Parathyroid adenoma (tissue), 2 donors: ENCODE measurements at regions not wholly inside any gene's neighbourhood (a gene's known extent, or its start where the extent isn't known, plus 50 kb on each side); places are given as distances from the start of the nearest gene placed in this dataset.

Source experiments
- H2AFZ ChIP-seq: fragments of 300-600 bp; sonication (generic); one replicate; pipeline ENCODE4 v1.7.0; 2017; ENCODE audit warnings: antibody characterized with exemption, mild to moderate bottlenecking
- H3K27ac ChIP-seq: fragments of 300-600 bp; sonication (generic); one replicate; pipeline ENCODE4 v1.7.0; 2017
- H3K27me3 ChIP-seq: fragments of 300-600 bp; sonication (generic); one replicate; pipeline ENCODE4 v1.7.0; 2017; ENCODE audit warnings: low read length; ENCODE audit not compliant: control insufficient read depth, insufficient read depth
- H3K36me3 ChIP-seq: fragments of 300-600 bp; sonication (generic); one replicate; pipeline ENCODE4 v1.7.0; 2017; ENCODE audit warnings: low read length; ENCODE audit not compliant: control insufficient read depth, insufficient read depth
- H3K4me1 ChIP-seq: fragments of 300-600 bp; sonication (generic); one replicate; pipeline ENCODE4 v1.7.0; 2017; ENCODE audit warnings: control low read depth
- H3K4me2 ChIP-seq: fragments of 300-600 bp; sonication (generic); one replicate; pipeline ENCODE4 v1.7.0; 2017; ENCODE audit warnings: low read length
- H3K4me3 ChIP-seq: fragments of 300-600 bp; sonication (generic); one replicate; pipeline ENCODE4 v1.7.0; 2017; ENCODE audit warnings: low read depth, low read length
- H3K79me2 ChIP-seq: fragments of 300-600 bp; sonication (generic); one replicate; pipeline ENCODE4 v1.7.0; 2017; ENCODE audit warnings: control low read depth
- H3K9ac ChIP-seq: fragments of 300-600 bp; sonication (generic); one replicate; pipeline ENCODE4 v1.7.0; 2017; ENCODE audit warnings: mild to moderate bottlenecking
- H3K9me3 ChIP-seq: fragments of 300-600 bp; sonication (generic); one replicate; pipeline ENCODE4 v1.7.0; 2017; ENCODE audit warnings: low read length; ENCODE audit not compliant: control insufficient read depth
- CTCF ChIP-seq: fragments of 300-600 bp; sonication (generic); IDR thresholded peaks from one replicate; pipeline ENCODE4 v1.7.0; 2017; ENCODE audit warnings: antibody characterized with exemption, mild to moderate bottlenecking
- donor health status: primary hyperparathyroidism.

DNA sequence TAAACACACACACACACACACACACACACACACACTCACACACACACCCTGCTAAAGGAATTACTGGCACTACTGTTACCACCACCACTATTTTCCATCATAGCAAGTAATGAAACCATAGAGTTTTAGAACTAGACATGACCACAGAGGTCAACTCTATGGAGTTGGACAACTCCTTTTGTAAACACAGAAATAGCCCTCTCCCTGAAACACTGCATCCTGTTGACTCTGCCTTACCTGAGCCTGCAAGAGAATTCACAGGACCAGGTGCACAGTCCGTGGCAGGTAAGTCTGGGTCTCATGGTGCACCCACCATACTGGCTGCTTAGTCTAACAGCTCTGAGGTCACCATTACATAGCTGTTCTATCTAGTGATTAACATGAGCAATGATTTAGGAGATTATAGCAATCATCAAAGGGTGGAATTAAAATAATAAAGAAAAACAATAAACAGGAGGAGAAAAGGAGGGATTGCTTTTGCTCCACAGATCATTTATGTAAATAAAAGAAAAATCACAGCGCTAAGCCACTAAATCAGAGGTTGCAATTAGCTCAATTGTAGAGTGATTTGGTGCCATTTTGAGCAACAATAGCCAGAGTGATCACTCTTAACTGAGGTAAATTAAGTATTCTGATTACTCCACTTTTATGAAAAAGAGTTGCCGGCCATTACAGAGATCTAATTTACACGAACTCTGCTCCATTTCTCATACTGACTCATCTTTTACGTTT is 340.0 kb upstream of the RASGEF1B start:
- Histone ChIP-seq H3K27ac (no peak overlapping the region), H3K27me3 (no peaks in the 10 kb centered on the region), H3K9ac (no peak overlapping the region), H3K9me3 (no peaks in the 10 kb centered on the region), H3K36me3 (no peaks in the 10 kb centered on the region), H2AFZ (no peak overlapping the region), H3K79me2 (no peaks in the 10 kb centered on the region), H3K4me3 (no peak overlapping the region), H3K4me1 (no peaks in the 10 kb centered on the region), H3K4me2 (no peak overlapping the region)
- TF ChIP-seq CTCF, result no peak

DNA sequence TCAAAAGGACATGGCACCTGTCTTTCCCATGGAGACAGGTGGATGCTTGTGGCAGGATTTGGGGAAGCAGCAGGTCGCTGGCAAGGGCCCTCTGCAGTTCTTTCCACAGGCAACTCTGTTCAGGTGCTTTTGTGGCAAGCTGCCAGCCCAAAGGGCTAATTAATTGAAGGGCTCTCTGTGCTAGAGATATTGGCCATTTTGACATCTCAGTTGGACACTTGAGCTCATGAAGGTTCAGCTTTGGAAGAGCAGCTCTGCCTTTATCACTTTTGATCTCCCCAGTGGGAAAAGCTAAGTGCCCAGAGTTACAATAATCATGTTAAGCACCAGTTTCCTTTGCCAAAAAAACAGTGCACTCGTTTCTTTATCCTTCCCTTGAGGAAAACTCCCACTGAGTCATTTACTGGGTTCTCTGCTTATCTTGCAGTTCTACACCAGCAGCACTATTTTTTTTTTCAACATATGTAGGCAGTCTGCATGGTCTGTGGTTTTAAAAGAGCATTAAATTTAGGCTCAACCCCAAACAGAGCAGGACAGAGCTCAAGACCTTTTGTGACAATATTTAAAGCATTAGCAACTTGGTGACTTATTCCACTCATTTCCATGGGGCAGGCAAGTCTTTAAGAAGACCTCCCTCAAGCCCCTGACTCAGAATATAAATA is 336.4 kb upstream of the RASGEF1B start:
- H2AFZ ChIP-seq, result no peak overlapping the region
- no peaks in the 10 kb centered on the region for H3K79me2 ChIP-seq
- no peaks in the 10 kb centered on the region for H3K27me3 ChIP-seq
- H3K4me3 ChIP-seq, result no peak overlapping the region
- no peak overlapping the region for H3K27ac ChIP-seq
- no peaks in the 10 kb centered on the region for H3K36me3 ChIP-seq
- H3K4me2 ChIP-seq, result no peak overlapping the region
- H3K9me3 ChIP-seq, result no peaks in the 10 kb centered on the region
- TF ChIP-seq CTCF, result no peak
- H3K4me1 ChIP-seq, result no peaks in the 10 kb centered on the region
- H3K9ac ChIP-seq, result no peak overlapping the region

GRCh38 chr4:81807386-81807785 is 335.7 kb upstream of the RASGEF1B start:
- H3K36me3 ChIP-seq, result no peaks in the 10 kb centered on the region
- H3K79me2 ChIP-seq, result no peaks in the 10 kb centered on the region
- no peak for TF ChIP-seq CTCF
- H3K4me1 ChIP-seq, result no peaks in the 10 kb centered on the region
- no peaks in the 10 kb centered on the region for H3K9me3 ChIP-seq
- H3K27me3 ChIP-seq, result no peaks in the 10 kb centered on the region
- no peak overlapping the region for H3K9ac ChIP-seq
- H3K4me3 ChIP-seq, result no peak overlapping the region
- H2AFZ ChIP-seq, result no peak overlapping the region
- H3K4me2 ChIP-seq, result no peak overlapping the region
- no peak overlapping the region for H3K27ac ChIP-seq

- no peak overlapping the region for H3K4me3 ChIP-seq
- TF ChIP-seq CTCF, result no peak
Measured at GRCh38 chr4:81806485-81806884, 334.8 kb upstream of the RASGEF1B start.

More at GRCh38 chr4:81806485-81806884, 334.8 kb upstream of the RASGEF1B start:
- H2AFZ ChIP-seq, result no peak overlapping the region
- H3K4me1 ChIP-seq, result no peaks in the 10 kb centered on the region
- H3K36me3 ChIP-seq, result no peaks in the 10 kb centered on the region
- no peaks in the 10 kb centered on the region for H3K79me2 ChIP-seq
- no peaks in the 10 kb centered on the region for H3K9me3 ChIP-seq
- H3K4me2 ChIP-seq, result no peak overlapping the region
- no peaks in the 10 kb centered on the region for H3K27me3 ChIP-seq
- no peak overlapping the region for H3K9ac ChIP-seq
- no peak overlapping the region for H3K27ac ChIP-seq
